Thoracic aorta (tissue), 2 donors: ENCODE measurements at regions not wholly inside any gene's neighbourhood (a gene's known extent, or its start where the extent isn't known, plus 50 kb on each side); places are given as distances from the start of the nearest gene placed in this dataset.

Experiments
- ATAC-seq: fragments of 150-250 bp; one replicate; pipeline ENCODE4 v1.8.0; 2017; ENCODE audit warnings: low read depth; ENCODE audit not compliant: insufficient number of reproducible peaks, low FRiP score
- DNase-seq: peaks from one replicate; pipeline ENCODE4 v3.0.0-alpha.2; 2020; ENCODE audit warnings: low spot score
- H3K27ac ChIP-seq, 2 donors: fragments of 200-600 bp; sonication (generic); 1 replicate in 1 of 2; 2 replicates in 1 of 2; pipeline ENCODE4 v1.5.1; 2016; ENCODE audit warnings: mild to moderate bottlenecking in 2 of 2, moderate library complexity in 2 of 2
- H3K27me3 ChIP-seq: fragments of 200-600 bp; sonication (generic); replicated peaks from 2 replicates; pipeline ENCODE4 v1.6.0; 2016; ENCODE audit warnings: mild to moderate bottlenecking; ENCODE audit not compliant: insufficient read depth
- H3K36me3 ChIP-seq: fragments of 200-600 bp; sonication (generic); one replicate; pipeline ENCODE4 v1.5.1; 2016
- H3K4me1 ChIP-seq, 2 donors: fragments of 200-600 bp; sonication (generic); 1 replicate in 1 of 2; 2 replicates in 1 of 2; pipeline versions ENCODE4 v1.5.1 to v1.6.0; 2016; ENCODE audit warnings: low read depth in 2 of 2, mild to moderate bottlenecking in 1 of 2; ENCODE audit not compliant: control insufficient read depth in 1 of 2
- H3K4me3 ChIP-seq: fragments of 200-600 bp; sonication (generic); 2 replicates; pipeline ENCODE4 v1.5.1; 2016; ENCODE audit warnings: mild to moderate bottlenecking
- H3K9me3 ChIP-seq: fragments of 200-600 bp; sonication (generic); 2 replicates; pipeline ENCODE4 v1.5.1; 2016
- CTCF ChIP-seq: fragments of 200-600 bp; sonication (generic); IDR thresholded peaks from one replicate; pipeline ENCODE4 v1.5.1; 2019; ENCODE audit warnings: antibody characterized with exemption

- no peak for ATAC-seq
- no peak overlapping the region for H3K27ac ChIP-seq
- no peaks in the 10 kb centered on the region for H3K36me3 ChIP-seq
- no peaks in the 10 kb centered on the region for H3K27me3 ChIP-seq
- DNase-seq, result no peak
- peaks cover 30 to 64% of the 10 kb centered on the region in 2 donors for H3K4me1 ChIP-seq
- no peaks in the 10 kb centered on the region for H3K9me3 ChIP-seq
- TF ChIP-seq CTCF, result no peak
- no peak overlapping the region for H3K4me3 ChIP-seq
Observed at GRCh38 chr16:85211271-85211801, 99.1 kb upstream of the CIBAR2 start.

GRCh38 chr16:85213926-85214675, 101.8 kb upstream of the CIBAR2 start:
- ATAC-seq (no peak), DNase-seq (no peak)
- H3K9me3 ChIP-seq, result no peaks in the 10 kb centered on the region
- no peaks in the 10 kb centered on the region for H3K27me3 ChIP-seq
- H3K4me3 ChIP-seq, result no peak overlapping the region
- TF ChIP-seq CTCF, result no peak
- peaks cover 21 to 49% of the 10 kb centered on the region in 2 donors for H3K4me1 ChIP-seq
- H3K36me3 ChIP-seq, result no peaks in the 10 kb centered on the region
- H3K27ac ChIP-seq, result no peak overlapping the region

- H3K27me3 ChIP-seq, result no peaks in the 10 kb centered on the region
- no peak overlapping the region for H3K4me3 ChIP-seq
- H3K27ac ChIP-seq, result no peak overlapping the region
- no peaks in the 10 kb centered on the region for H3K9me3 ChIP-seq
- no peaks in the 10 kb centered on the region for H3K36me3 ChIP-seq
- DNase-seq (no peak), ATAC-seq (no peak)
- no peak for TF ChIP-seq CTCF
- H3K4me1 ChIP-seq, result peaks cover 24 to 49% of the 10 kb centered on the region in 2 donors
Observed at GRCh38 chr16:85215478-85216118, 103.3 kb upstream of the CIBAR2 start.

GRCh38 chr16:85216522-85217375, 104.5 kb upstream of the CIBAR2 start:
- no peaks in the 10 kb centered on the region for H3K9me3 ChIP-seq
- ATAC-seq, result no peak
- H3K4me1 ChIP-seq, result peaks cover 16 to 41% of the 10 kb centered on the region in 2 donors
- H3K27ac ChIP-seq, result no peak overlapping the region
- TF ChIP-seq CTCF, result no peak
- no peaks in the 10 kb centered on the region for H3K36me3 ChIP-seq
- no peak for DNase-seq
- no peaks in the 10 kb centered on the region for H3K27me3 ChIP-seq
- H3K4me3 ChIP-seq, result no peak overlapping the region
